HL-60 (cell line): ENCODE measurements at regions not wholly inside any gene's neighbourhood (a gene's known extent, or its start where the extent isn't known, plus 50 kb on each side); places are given as distances from the start of the nearest gene placed in this dataset.

Experiments
- DNase-seq, 2 experiments: peaks; one replicate each; pipeline ENCODE4 v3.0.0-alpha.2; 2010 to 2020; ENCODE audit warnings: low read depth in 1 of 2, low spot score in 1 of 2
- H3K27ac ChIP-seq: fragments of 250-450 bp; sonication (Bioruptor Pico); replicated peaks from 2 replicates; pipeline ENCODE4 v1.5.1; 2020; ENCODE audit warnings: mild to moderate bottlenecking, moderate library complexity
- H3K27me3 ChIP-seq: fragments of 250-450 bp; sonication (Bioruptor Pico); 2 replicates; pipeline ENCODE4 v1.5.1; 2021; ENCODE audit warnings: mild to moderate bottlenecking, moderate library complexity; ENCODE audit not compliant: insufficient read depth, poor library complexity, severe bottlenecking
- H3K4me3 ChIP-seq: replicated peaks from 2 replicates; pipeline ENCODE4 v1.5.1; 2011; ENCODE audit warnings: mild to moderate bottlenecking, control low read depth, low read length; ENCODE audit not compliant: insufficient read depth
- GABPA ChIP-seq: IDR thresholded peaks from 2 replicates; pipeline ENCODE4 v1.6.1; 2012; ENCODE audit warnings: low read depth
- POLR2AphosphoS5 ChIP-seq: IDR thresholded peaks from 2 replicates; pipeline ENCODE4 v1.6.1; 2012; ENCODE audit warnings: low read depth
- SPI1 ChIP-seq: IDR thresholded peaks from 2 replicates; pipeline ENCODE4 v1.6.1; 2012; ENCODE audit warnings: low read depth, mild to moderate bottlenecking, borderline replicate concordance
- TF ChIP-seq, protein P1 (sequence below): IDR thresholded peaks from one replicate; pipeline ENCODE4 v1.5.1; 2011; ENCODE audit warnings: low read length, control low read depth, inconsistent platforms; ENCODE audit not compliant: insufficient read depth
- TF ChIP-seq, protein P2 (sequence below): IDR thresholded peaks from 2 replicates; pipeline ENCODE4 v1.6.1; 2012; ENCODE audit warnings: low read depth; ENCODE audit not compliant: insufficient replicate concordance

DNA sequence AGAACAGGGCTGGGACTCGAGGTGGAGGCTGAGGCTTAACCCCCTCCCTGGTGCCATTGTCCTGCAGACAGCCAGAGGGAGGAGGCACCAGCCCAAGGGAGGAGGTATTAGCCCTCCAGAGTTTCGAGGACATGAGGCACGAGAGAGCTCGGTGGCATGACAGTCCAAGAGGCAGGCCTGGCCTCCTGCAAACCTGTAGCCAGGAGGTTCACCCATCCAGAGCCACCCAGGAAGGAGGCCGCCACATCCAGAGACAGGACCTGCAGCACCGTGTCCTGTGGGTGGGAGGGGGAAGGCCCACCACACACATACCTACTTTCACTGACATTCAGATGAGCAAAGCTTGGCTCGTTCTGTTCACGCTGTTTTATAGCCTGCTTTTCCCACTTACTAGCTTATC is 75.2 kb upstream of the ADAMTS2 start:
- Histone ChIP-seq H3K27ac (no peak overlapping the region), H3K27me3 (no peaks in the 10 kb centered on the region), H3K4me3 (no peak overlapping the region)
- no peak for DNase-seq
- TF ChIP-seq SPI1 (no peak), POLR2AphosphoS5 (no peak), GABPA (no peak)
- TF ChIP-seq, protein P1, sequence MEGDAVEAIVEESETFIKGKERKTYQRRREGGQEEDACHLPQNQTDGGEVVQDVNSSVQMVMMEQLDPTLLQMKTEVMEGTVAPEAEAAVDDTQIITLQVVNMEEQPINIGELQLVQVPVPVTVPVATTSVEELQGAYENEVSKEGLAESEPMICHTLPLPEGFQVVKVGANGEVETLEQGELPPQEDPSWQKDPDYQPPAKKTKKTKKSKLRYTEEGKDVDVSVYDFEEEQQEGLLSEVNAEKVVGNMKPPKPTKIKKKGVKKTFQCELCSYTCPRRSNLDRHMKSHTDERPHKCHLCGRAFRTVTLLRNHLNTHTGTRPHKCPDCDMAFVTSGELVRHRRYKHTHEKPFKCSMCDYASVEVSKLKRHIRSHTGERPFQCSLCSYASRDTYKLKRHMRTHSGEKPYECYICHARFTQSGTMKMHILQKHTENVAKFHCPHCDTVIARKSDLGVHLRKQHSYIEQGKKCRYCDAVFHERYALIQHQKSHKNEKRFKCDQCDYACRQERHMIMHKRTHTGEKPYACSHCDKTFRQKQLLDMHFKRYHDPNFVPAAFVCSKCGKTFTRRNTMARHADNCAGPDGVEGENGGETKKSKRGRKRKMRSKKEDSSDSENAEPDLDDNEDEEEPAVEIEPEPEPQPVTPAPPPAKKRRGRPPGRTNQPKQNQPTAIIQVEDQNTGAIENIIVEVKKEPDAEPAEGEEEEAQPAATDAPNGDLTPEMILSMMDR, result no peak
- TF ChIP-seq, protein P2, sequence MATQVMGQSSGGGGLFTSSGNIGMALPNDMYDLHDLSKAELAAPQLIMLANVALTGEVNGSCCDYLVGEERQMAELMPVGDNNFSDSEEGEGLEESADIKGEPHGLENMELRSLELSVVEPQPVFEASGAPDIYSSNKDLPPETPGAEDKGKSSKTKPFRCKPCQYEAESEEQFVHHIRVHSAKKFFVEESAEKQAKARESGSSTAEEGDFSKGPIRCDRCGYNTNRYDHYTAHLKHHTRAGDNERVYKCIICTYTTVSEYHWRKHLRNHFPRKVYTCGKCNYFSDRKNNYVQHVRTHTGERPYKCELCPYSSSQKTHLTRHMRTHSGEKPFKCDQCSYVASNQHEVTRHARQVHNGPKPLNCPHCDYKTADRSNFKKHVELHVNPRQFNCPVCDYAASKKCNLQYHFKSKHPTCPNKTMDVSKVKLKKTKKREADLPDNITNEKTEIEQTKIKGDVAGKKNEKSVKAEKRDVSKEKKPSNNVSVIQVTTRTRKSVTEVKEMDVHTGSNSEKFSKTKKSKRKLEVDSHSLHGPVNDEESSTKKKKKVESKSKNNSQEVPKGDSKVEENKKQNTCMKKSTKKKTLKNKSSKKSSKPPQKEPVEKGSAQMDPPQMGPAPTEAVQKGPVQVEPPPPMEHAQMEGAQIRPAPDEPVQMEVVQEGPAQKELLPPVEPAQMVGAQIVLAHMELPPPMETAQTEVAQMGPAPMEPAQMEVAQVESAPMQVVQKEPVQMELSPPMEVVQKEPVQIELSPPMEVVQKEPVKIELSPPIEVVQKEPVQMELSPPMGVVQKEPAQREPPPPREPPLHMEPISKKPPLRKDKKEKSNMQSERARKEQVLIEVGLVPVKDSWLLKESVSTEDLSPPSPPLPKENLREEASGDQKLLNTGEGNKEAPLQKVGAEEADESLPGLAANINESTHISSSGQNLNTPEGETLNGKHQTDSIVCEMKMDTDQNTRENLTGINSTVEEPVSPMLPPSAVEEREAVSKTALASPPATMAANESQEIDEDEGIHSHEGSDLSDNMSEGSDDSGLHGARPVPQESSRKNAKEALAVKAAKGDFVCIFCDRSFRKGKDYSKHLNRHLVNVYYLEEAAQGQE, result no peak

DNA sequence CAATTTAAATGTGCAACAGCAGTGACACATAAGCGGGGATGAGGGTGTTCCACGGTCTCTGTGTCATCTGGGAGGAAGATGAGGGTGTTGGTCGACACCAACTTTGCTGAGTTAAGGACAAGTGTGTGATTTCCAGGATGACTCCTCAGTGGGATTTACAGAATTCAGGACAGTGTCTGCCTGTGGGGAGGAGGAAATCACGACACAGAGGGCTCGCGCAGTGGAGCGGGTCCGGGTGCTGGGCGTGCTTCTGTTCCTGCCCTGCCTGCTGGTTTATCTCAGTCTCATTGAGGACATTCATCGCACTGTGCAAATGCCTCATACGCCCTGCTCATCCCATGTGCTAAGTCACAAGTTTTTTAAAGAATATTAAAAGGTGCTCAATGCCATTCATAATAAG is 73.7 kb upstream of the ADAMTS2 start:
- Histone ChIP-seq H3K27me3 (no peaks in the 10 kb centered on the region), H3K4me3 (no peak overlapping the region), H3K27ac (no peak overlapping the region)
- no peak for DNase-seq
- TF ChIP-seq, protein P2, result no peak
- TF ChIP-seq, protein P1, result no peak
- TF ChIP-seq GABPA (no peak), POLR2AphosphoS5 (no peak), SPI1 (no peak)

DNA sequence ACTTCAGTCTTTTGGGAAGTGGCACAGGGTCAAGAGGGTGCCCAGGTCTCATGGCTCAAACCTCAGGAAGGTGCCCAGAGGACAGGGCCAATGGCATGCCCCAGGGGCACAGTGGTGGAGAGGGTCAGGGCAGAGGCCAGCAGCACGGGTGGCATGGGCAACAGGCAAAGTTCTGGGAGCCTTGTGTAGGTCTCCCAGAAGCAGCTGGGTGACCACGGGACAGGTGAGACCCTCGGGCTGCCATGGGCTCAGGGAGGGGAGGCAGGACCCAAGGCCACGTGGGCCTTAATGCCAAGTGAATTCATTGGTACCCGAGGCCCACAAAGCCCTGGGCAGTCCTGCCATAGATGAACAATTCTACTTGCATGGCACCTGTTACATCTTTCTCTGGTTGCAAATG is 72.4 kb upstream of the ADAMTS2 start:
- H3K27me3 ChIP-seq, result no peaks in the 10 kb centered on the region
- no peak for DNase-seq
- H3K27ac ChIP-seq, result no peak overlapping the region
- TF ChIP-seq SPI1 (no peak), POLR2AphosphoS5 (no peak), GABPA (no peak)
- TF ChIP-seq, protein P2, result no peak
- TF ChIP-seq, protein P1, result no peak
- H3K4me3 ChIP-seq, result no peak overlapping the region
